BLaER1 treated with 17β-estradiol and CSF1 and Interleukin-3, amounts not matched to agents 10 nM and 100 nM (cell line): ENCODE measurements at regions not wholly inside any gene's neighbourhood (a gene's known extent, or its start where the extent isn't known, plus 50 kb on each side); places are given as distances from the start of the nearest gene placed in this dataset.

Experiments
- H3K27ac ChIP-seq, 11 experiments: shearing (Covaris generic); formaldehyde crosslinking; 2 replicates each; pipeline ENCODE4 v1.8.1; 2022
- H3K27me3 ChIP-seq, 11 experiments: shearing (Covaris generic); formaldehyde crosslinking; 2 replicates each; pipeline ENCODE4 v1.8.1; 2022
- H3K36me3 ChIP-seq, 11 experiments: shearing (Covaris generic); formaldehyde crosslinking; 2 replicates each; pipeline ENCODE4 v1.8.1; 2022
- H3K4me1 ChIP-seq, 10 experiments: shearing (Covaris generic); formaldehyde crosslinking; 2 replicates each; pipeline ENCODE4 v1.8.1; 2022
- H3K4me2 ChIP-seq, 11 experiments: shearing (Covaris generic); formaldehyde crosslinking; 2 replicates each; pipeline ENCODE4 v1.8.1; 2022
- H3K4me3 ChIP-seq, 10 experiments: shearing (Covaris generic); formaldehyde crosslinking; 2 replicates each; pipeline ENCODE4 v1.8.1; 2022
- H3K9ac ChIP-seq, 11 experiments: shearing (Covaris generic); formaldehyde crosslinking; 2 replicates each; pipeline ENCODE4 v1.8.1; 2022
- H3K9me3 ChIP-seq, 11 experiments: shearing (Covaris generic); formaldehyde crosslinking; replicated peaks in 1 of 11; 2 replicates each; pipeline ENCODE4 v1.8.1; 2022
- H4K20me1 ChIP-seq, 11 experiments: shearing (Covaris generic); formaldehyde crosslinking; 2 replicates each; pipeline ENCODE4 v1.8.1; 2022
- Cebpa-rat ChIP-seq, 11 experiments: shearing (Covaris generic); IDR thresholded peaks; 2 replicates each; pipeline ENCODE4 v1.8.1; 2022

DNA sequence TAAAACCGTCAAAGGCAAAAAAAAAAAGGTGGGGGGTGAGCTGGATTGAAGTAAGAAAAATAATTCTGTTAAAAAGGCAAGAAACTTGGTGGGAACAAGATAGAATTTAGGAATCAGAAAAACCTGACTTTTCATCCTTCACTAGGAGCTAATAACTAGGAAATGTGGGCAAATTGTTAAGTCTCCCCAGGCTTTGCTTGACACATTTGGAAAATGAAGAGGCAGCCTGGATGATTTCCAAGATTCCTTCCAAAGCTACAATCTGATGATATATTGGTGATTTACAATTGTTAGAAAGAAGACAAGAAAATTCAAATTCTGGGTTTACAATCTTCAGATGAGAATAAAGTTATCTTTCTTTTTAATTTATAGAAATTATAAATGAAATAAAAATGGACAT, 1062.5 kb downstream of the ADGRL3 start:
- Histone ChIP-seq H3K27me3 (no peaks in the 10 kb centered on the region), H4K20me1 (no peaks in the 10 kb centered on the region), H3K4me2 (no peak overlapping the region), H3K9ac (no peak overlapping the region), H3K9me3 (no peaks in the 10 kb centered on the region), H3K36me3 (no peaks in the 10 kb centered on the region), H3K27ac (no peak overlapping the region), H3K4me1 (no peaks in the 10 kb centered on the region), H3K4me3 (no peak overlapping the region)
- no peak for TF ChIP-seq Cebpa-rat (IDR thresholded peaks at IDR 0.05)

GRCh38 chr4:62260254-62260653, 1060.1 kb downstream of the ADGRL3 start:
- no peak overlapping the region for H3K4me3 ChIP-seq
- TF ChIP-seq Cebpa-rat (IDR thresholded peaks at IDR 0.05): no peak
- no peak overlapping the region for H3K27ac ChIP-seq
- H3K9me3 ChIP-seq: no peaks in the 10 kb centered on the region
- H3K9ac ChIP-seq: no peak overlapping the region
- no peaks in the 10 kb centered on the region for H3K27me3 ChIP-seq
- H4K20me1 ChIP-seq: no peaks in the 10 kb centered on the region
- H3K4me1 ChIP-seq: no peaks in the 10 kb centered on the region
- H3K36me3 ChIP-seq: no peaks in the 10 kb centered on the region
- no peak overlapping the region for H3K4me2 ChIP-seq

- no peak overlapping the region for H3K4me2 ChIP-seq
- H3K9me3 ChIP-seq: no peaks in the 10 kb centered on the region
These were observed 1056.4 kb downstream of the ADGRL3 start for GRCh38 chr4:62256479-62256878.

GRCh38 chr4:62252728-62253127, 1052.6 kb downstream of the ADGRL3 start:
- H3K9me3 ChIP-seq: no peaks in the 10 kb centered on the region
- H3K4me3 ChIP-seq: no peak overlapping the region
- H3K4me1 ChIP-seq: no peaks in the 10 kb centered on the region
- H3K36me3 ChIP-seq: no peaks in the 10 kb centered on the region
- no peak overlapping the region for H3K27ac ChIP-seq
- H3K9ac ChIP-seq: no peak overlapping the region
- no peak for TF ChIP-seq Cebpa-rat (IDR thresholded peaks at IDR 0.05)
- H3K27me3 ChIP-seq: no peaks in the 10 kb centered on the region
- no peak overlapping the region for H3K4me2 ChIP-seq
- H4K20me1 ChIP-seq: no peaks in the 10 kb centered on the region

More at GRCh38 chr4:62256479-62256878, 1056.4 kb downstream of the ADGRL3 start:
- Histone ChIP-seq H4K20me1 (no peaks in the 10 kb centered on the region), H3K9ac (no peak overlapping the region), H3K4me3 (no peak overlapping the region), H3K36me3 (no peaks in the 10 kb centered on the region), H3K27ac (no peak overlapping the region), H3K4me1 (no peaks in the 10 kb centered on the region), H3K27me3 (no peaks in the 10 kb centered on the region)
- no peak for TF ChIP-seq Cebpa-rat (IDR thresholded peaks at IDR 0.05)

DNA sequence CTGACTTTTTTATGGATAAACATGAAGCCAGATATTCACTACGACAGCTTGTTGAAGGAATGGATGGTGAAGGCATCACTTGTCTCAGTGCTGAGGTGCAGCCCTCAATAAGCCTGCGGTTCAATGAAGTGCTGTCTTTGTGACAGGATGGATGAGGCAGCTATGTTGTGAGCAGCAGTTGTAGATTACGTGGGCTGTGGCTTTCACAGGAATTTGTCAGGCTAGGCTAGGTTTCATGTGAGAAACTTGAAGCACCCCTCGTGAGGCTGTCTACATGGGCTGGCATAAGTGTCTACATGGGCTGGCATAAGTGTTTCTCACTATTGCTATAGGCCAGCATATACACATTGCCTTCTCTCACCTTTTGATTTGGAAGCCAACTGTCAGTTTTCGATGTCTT, 1050.0 kb downstream of the ADGRL3 start:
- no peak for TF ChIP-seq Cebpa-rat (IDR thresholded peaks at IDR 0.05)
- Histone ChIP-seq H3K4me2 (no peak overlapping the region), H3K27me3 (no peaks in the 10 kb centered on the region), H3K27ac (no peak overlapping the region), H3K9me3 (no peaks in the 10 kb centered on the region), H3K9ac (no peak overlapping the region), H3K4me1 (no peaks in the 10 kb centered on the region), H4K20me1 (no peaks in the 10 kb centered on the region), H3K36me3 (no peaks in the 10 kb centered on the region), H3K4me3 (no peak overlapping the region)

DNA sequence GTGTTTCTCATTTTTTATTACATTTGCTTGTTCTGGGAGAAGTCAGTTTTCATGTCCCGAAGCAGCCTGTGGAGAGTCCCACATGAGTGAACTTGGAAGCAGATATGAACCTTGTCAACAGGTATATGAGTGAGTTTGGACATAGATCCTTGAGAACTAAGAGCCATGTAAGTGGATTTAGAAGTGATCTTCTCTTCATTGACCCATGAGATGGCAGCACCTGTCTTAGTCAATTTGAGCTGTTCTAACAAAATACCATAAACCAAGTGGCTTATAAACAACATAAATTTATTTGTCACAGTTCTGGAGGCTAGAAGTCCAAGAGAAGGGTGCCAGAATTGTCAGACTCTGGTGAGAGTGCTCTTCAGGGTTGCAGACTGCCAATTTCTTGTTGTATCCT, 1043.8 kb downstream of the ADGRL3 start:
- Histone ChIP-seq H4K20me1 (no peaks in the 10 kb centered on the region), H3K27me3 (no peaks in the 10 kb centered on the region), H3K9ac (no peak overlapping the region), H3K27ac (no peak overlapping the region), H3K4me3 (no peak overlapping the region), H3K36me3 (no peaks in the 10 kb centered on the region), H3K9me3 (no peaks in the 10 kb centered on the region), H3K4me1 (no peaks in the 10 kb centered on the region), H3K4me2 (no peak overlapping the region)
- no peak for TF ChIP-seq Cebpa-rat (IDR thresholded peaks at IDR 0.05)

- Histone ChIP-seq H3K9ac (no peak overlapping the region), H3K4me1 (no peaks in the 10 kb centered on the region), H3K27ac (no peak overlapping the region), H3K9me3 (no peaks in the 10 kb centered on the region), H3K4me3 (no peak overlapping the region), H3K4me2 (no peak overlapping the region), H3K27me3 (no peaks in the 10 kb centered on the region), H3K36me3 (no peaks in the 10 kb centered on the region), H4K20me1 (no peaks in the 10 kb centered on the region)
- TF ChIP-seq Cebpa-rat (IDR thresholded peaks at IDR 0.05): no peak
These were observed 1035.8 kb downstream of the ADGRL3 start for GRCh38 chr4:62235911-62236310.

DNA sequence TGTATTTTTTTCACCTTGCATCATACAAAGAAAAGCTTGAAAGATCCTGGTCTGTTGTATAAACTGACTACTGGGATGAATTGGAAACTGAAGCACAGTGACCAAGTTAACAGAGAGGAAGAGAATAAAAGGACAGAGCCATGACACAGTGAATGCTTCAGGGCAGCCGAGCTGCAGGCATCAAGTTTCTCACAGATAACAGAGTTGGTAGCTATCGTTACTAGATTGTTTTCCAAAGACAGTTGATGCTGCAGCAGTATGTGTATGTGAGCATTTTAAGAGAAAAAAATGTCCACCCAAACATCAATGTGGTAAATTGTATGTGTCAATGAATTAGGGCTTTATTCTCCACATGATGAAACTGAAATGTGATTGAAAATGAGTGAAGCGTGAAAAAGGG, 1032.7 kb downstream of the ADGRL3 start:
- Histone ChIP-seq H3K36me3 (no peaks in the 10 kb centered on the region), H3K4me3 (no peak overlapping the region), H3K27me3 (no peaks in the 10 kb centered on the region), H3K27ac (no peak overlapping the region), H3K9me3 (no peaks in the 10 kb centered on the region), H3K4me1 (no peaks in the 10 kb centered on the region), H3K4me2 (no peak overlapping the region), H4K20me1 (no peaks in the 10 kb centered on the region), H3K9ac (no peak overlapping the region)
- TF ChIP-seq Cebpa-rat (IDR thresholded peaks at IDR 0.05): no peak

DNA sequence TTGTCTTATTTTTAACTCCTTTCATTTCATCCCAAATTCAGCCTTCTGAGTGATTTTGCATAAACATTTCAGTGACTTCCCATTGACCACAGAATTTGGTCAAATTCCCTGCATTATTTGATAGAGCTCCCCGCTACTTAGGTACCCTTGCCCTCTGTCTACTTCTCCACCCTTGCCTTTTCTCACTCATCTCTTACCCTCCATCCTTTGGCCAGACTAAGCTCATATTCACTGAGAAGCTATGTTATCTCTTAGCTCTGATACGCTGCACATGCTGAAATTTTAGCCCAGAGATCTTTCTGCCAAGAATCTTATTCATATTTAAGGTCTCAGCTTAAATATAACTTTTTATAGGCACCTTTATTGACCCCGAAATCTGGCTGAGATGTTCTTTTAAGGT, 1031.9 kb downstream of the ADGRL3 start:
- Histone ChIP-seq H3K27me3 (no peaks in the 10 kb centered on the region), H4K20me1 (no peaks in the 10 kb centered on the region), H3K9me3 (no peaks in the 10 kb centered on the region), H3K9ac (no peak overlapping the region), H3K36me3 (no peaks in the 10 kb centered on the region), H3K4me1 (no peaks in the 10 kb centered on the region), H3K4me2 (no peak overlapping the region), H3K4me3 (no peak overlapping the region), H3K27ac (no peak overlapping the region)
- TF ChIP-seq Cebpa-rat (IDR thresholded peaks at IDR 0.05): no peak

DNA sequence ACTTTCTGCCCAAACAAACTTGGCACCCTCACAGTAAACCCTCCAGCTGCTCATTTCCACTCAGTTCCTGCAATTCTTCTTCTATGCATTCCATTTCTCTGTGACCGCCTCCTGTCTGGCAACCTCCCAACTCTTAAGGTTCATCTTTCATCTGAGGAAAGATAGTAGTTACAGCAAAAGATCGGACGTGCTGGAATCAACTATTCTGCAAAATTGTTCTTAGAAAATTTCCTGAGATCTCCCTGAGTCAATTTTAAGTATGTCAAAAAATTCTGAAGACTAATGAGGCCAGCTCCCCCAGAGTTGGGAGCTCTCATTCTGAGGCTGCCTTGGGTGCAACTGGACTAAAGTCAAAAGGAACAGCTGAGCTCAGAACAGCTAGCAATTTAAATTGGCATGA, 1026.0 kb downstream of the ADGRL3 start:
- Histone ChIP-seq H4K20me1 (no peaks in the 10 kb centered on the region), H3K27me3 (no peaks in the 10 kb centered on the region), H3K9me3 (no peaks in the 10 kb centered on the region), H3K9ac (no peak overlapping the region), H3K4me1 (no peaks in the 10 kb centered on the region), H3K27ac (no peak overlapping the region), H3K4me3 (no peak overlapping the region), H3K4me2 (no peak overlapping the region), H3K36me3 (no peaks in the 10 kb centered on the region)
- no peak for TF ChIP-seq Cebpa-rat (IDR thresholded peaks at IDR 0.05)

DNA sequence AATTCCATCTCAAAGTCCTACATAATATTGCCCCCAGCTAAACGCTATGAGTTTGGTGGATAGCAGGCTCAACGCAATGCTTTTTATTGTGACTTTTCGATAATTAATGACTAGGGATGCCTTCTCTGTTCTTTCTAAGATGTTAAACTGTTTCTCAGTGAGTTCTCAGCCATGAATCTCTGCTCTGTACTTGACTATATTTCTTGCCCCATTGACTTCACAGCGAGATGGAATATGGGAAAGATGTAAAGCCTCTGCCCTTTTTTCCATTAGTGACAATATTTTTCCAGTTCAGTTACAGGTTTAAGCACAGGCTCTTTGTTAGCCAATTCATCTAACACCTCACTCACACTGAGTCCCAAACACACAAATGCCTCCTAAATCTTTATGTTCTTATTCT, 1022.0 kb downstream of the ADGRL3 start:
- Histone ChIP-seq H3K27ac (no peak overlapping the region), H3K36me3 (no peaks in the 10 kb centered on the region), H3K27me3 (no peaks in the 10 kb centered on the region), H3K4me1 (no peaks in the 10 kb centered on the region), H3K9me3 (no peaks in the 10 kb centered on the region), H3K4me3 (no peak overlapping the region), H3K9ac (no peak overlapping the region), H4K20me1 (no peaks in the 10 kb centered on the region), H3K4me2 (no peak overlapping the region)
- no peak for TF ChIP-seq Cebpa-rat (IDR thresholded peaks at IDR 0.05)
